Natural killer cell (primary cell): ENCODE measurements at regions not wholly inside any gene's neighbourhood (a gene's known extent, or its start where the extent isn't known, plus 50 kb on each side); places are given as distances from the start of the nearest gene placed in this dataset.
A peak's percentile ranks its signal among the peaks of the same experiment; 100 is the strongest.

Experiments used
- ATAC-seq, 3 donors: fragments of 150-1000 bp in 2 of 3; fragments of 200-7000 bp in 1 of 3; cut with Tn5 transposase; 1 replicate in 1 of 3; 2 replicates in 2 of 3; pipeline ENCODE4 v1.10.0; 2021; ENCODE audit warnings: mild to moderate bottlenecking in 2 of 3, moderate library complexity in 2 of 3
- DNase-seq, 2 donors: peaks; one replicate each; pipeline versions ENCODE4 v3.0.0 to v3.0.0-alpha.2; 2013 to 2021; ENCODE audit warnings: mixed read lengths in 1 of 2
- H3K27ac ChIP-seq: one replicate; pipeline ENCODE4 v1.5.1; 2013; ENCODE audit warnings: mild to moderate bottlenecking, low read length
- H3K27me3 ChIP-seq: one replicate; pipeline ENCODE4 v1.6.1; 2013; ENCODE audit warnings: low read length; ENCODE audit not compliant: control insufficient read depth, insufficient read depth
- H3K36me3 ChIP-seq: one replicate; pipeline ENCODE4 v1.6.1; 2013; ENCODE audit warnings: low read length; ENCODE audit not compliant: control insufficient read depth, insufficient read depth
- H3K4me1 ChIP-seq: one replicate; pipeline ENCODE4 v1.6.1; 2013; ENCODE audit warnings: low read length; ENCODE audit not compliant: control insufficient read depth, insufficient read depth
- H3K4me3 ChIP-seq: one replicate; pipeline ENCODE4 v1.5.1; 2013; ENCODE audit warnings: low read length
- H3K9me3 ChIP-seq: one replicate; pipeline ENCODE4 v1.6.1; 2013; ENCODE audit warnings: low read length; ENCODE audit not compliant: control insufficient read depth, insufficient read depth
- H3K27ac Mint-ChIP-seq, 2 donors: one replicate each; pipeline ENCODE4 v1.8.0; 2022; ENCODE audit warnings: mild to moderate bottlenecking in 2 of 2, mixed read lengths in 2 of 2, moderate library complexity in 1 of 2
- H3K27me3 Mint-ChIP-seq, 2 donors: one replicate each; pipeline ENCODE4 v1.8.0; 2022; ENCODE audit warnings: low read depth in 2 of 2, mixed read lengths in 2 of 2
- H3K36me3 Mint-ChIP-seq: one replicate; pipeline ENCODE4 v1.8.0; 2022; ENCODE audit warnings: mixed read lengths
- H3K4me1 Mint-ChIP-seq, 2 donors: one replicate each; pipeline ENCODE4 v1.8.0; 2022; ENCODE audit warnings: mixed read lengths in 2 of 2
- H3K4me3 Mint-ChIP-seq: one replicate; pipeline ENCODE4 v1.8.0; 2022; ENCODE audit warnings: mild to moderate bottlenecking, moderate library complexity, mixed read lengths
- H3K9me3 Mint-ChIP-seq, 2 donors: one replicate each; pipeline ENCODE4 v1.8.0; 2022; ENCODE audit warnings: mixed read lengths in 2 of 2
- WGBS: methylation state at CpG from one replicate; pipeline ENCODE4 v1.1.7; 2013; ENCODE audit warnings: missing lambda C conversion rate; ENCODE audit not compliant: insufficient coverage; 5-methylcytosine and 5-hydroxymethylcytosine counted together
- intact Hi-C: fragments of 100-400 bp; cut with micrococcal nuclease; formaldehyde crosslinking; loops from one replicate; pipeline ENCODE4 v1.14.2; 2022
- TF ChIP-seq, protein P1 (sequence below): fragments of 200-600 bp; IDR thresholded peaks from one replicate; pipeline ENCODE4 v1.8.0; 2022; ENCODE audit warnings: antibody characterized with exemption

DNA sequence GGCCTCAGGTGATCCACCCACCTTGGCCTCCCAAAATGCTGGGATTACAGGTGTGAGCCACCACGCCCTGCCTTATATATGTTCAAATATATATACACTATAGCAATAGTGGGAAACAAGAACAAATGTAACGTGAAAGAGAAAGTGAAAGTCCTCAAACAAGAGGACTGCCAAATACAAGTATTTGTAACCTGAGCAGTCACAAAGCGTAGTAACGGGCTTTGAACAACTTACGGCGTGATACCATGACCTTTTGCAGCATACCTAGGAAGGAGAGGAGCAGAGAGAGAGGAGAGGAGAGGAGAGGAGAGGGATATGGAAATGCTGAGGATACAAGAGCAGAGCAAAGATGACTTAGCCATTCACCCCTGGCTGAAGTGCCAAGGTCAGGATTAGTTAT lies 113.8 kb upstream of the RGPD4 start:
- Histone ChIP-seq H3K27me3 (no peaks in the 10 kb centered on the region), H3K4me1 (no peaks in the 10 kb centered on the region), H3K9me3 (no peaks in the 10 kb centered on the region), H3K4me3 (no peak overlapping the region), H3K36me3 (no peaks in the 10 kb centered on the region), H3K27ac (no peak overlapping the region)
- intact Hi-C loops: no loop called here
- whole genome bisulfite sequencing: 34% methylated on average over 5 of the region's 6 CpGs
- Mint-ChIP-seq H3K9me3 (no peaks in the 10 kb centered on the region), H3K27ac (peak overlapping the region in 1 of 2 donors; percentile 81), H3K4me3 (peak overlapping the region; percentile 73), H3K27me3 (no peaks in the 10 kb centered on the region), H3K36me3 (no peaks in the 10 kb centered on the region), H3K4me1 (peaks cover 0 to 5% of the 10 kb centered on the region in 2 donors)
- TF ChIP-seq, protein P1, sequence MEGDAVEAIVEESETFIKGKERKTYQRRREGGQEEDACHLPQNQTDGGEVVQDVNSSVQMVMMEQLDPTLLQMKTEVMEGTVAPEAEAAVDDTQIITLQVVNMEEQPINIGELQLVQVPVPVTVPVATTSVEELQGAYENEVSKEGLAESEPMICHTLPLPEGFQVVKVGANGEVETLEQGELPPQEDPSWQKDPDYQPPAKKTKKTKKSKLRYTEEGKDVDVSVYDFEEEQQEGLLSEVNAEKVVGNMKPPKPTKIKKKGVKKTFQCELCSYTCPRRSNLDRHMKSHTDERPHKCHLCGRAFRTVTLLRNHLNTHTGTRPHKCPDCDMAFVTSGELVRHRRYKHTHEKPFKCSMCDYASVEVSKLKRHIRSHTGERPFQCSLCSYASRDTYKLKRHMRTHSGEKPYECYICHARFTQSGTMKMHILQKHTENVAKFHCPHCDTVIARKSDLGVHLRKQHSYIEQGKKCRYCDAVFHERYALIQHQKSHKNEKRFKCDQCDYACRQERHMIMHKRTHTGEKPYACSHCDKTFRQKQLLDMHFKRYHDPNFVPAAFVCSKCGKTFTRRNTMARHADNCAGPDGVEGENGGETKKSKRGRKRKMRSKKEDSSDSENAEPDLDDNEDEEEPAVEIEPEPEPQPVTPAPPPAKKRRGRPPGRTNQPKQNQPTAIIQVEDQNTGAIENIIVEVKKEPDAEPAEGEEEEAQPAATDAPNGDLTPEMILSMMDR: no peak
- no peak for DNase-seq
- ATAC-seq: peak; percentile 54 to 79 (median 70)

DNA sequence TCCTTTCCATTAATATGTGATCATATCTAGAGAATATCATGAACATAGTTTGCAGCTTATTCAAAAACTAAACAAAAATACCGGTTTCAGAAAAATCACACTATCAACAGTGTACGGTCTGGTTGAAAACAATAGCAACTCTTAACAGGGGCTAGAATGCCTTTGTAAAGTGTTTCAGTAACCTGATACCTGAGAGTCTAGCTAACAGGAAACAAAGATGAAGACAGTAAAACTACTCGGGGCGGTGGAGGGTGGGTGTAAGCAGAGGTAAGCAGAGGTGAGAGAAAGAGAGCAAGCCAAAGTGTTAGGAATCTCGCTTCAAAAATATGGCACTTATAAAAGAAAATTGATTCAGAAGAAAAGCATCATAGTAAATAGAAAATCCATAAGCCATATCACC lies 109.0 kb upstream of the RGPD4 start:
- Mint-ChIP-seq H3K27ac (no peak overlapping the region), H3K4me1 (peaks cover 0 to 5% of the 10 kb centered on the region in 2 donors), H3K9me3 (no peaks in the 10 kb centered on the region), H3K36me3 (no peaks in the 10 kb centered on the region), H3K4me3 (no peak overlapping the region), H3K27me3 (peaks cover 5 to 18% of the 10 kb centered on the region in 2 donors)
- no peak overlapping the region for H3K27ac ChIP-seq
- intact Hi-C loops: no loop called here
- TF ChIP-seq, protein P1: no peak
- H3K9me3 ChIP-seq: no peaks in the 10 kb centered on the region
- no peak for ATAC-seq
- H3K36me3 ChIP-seq: no peaks in the 10 kb centered on the region
- H3K4me3 ChIP-seq: no peak overlapping the region
- H3K27me3 ChIP-seq: no peaks in the 10 kb centered on the region
- no peak for DNase-seq
- whole genome bisulfite sequencing: 77% methylated on average over 5 of the region's 5 CpGs
- no peaks in the 10 kb centered on the region for H3K4me1 ChIP-seq

DNA sequence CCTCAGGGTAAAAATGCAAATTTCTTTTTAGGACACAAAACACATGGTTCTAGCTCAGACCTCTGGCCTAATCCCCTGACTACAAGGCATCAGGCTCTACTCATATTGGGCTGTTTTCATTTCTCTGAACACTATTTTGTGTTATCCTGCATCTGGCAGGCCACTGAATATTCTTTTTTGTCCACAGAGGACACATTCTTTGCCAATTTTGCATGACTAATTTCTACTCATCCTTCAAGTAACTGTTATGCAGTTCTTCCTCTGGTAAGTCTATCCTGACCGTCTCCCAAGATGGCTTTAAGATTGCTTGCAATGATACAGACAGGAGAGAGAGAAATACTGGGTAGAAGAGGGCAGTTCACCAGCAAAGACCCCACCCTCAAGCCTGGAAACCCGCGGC lies 107.6 kb upstream of the RGPD4 start:
- no peak overlapping the region for H3K27ac Mint-ChIP-seq
- H3K27me3 Mint-ChIP-seq: peaks cover 5 to 21% of the 10 kb centered on the region in 2 donors
- Histone ChIP-seq H3K9me3 (no peaks in the 10 kb centered on the region), H3K36me3 (no peaks in the 10 kb centered on the region), H3K27me3 (no peaks in the 10 kb centered on the region), H3K27ac (no peak overlapping the region), H3K4me3 (no peak overlapping the region), H3K4me1 (no peaks in the 10 kb centered on the region)
- H3K36me3 Mint-ChIP-seq: no peaks in the 10 kb centered on the region
- TF ChIP-seq, protein P1: no peak
- no peaks in the 10 kb centered on the region for H3K4me1 Mint-ChIP-seq
- no peak overlapping the region for H3K4me3 Mint-ChIP-seq
- intact Hi-C loops: no loop called here
- H3K9me3 Mint-ChIP-seq: no peaks in the 10 kb centered on the region
- ATAC-seq: no peak
- DNase-seq: no peak
- 89% methylated on average over 3 of the region's 3 CpGs for WGBS

DNA sequence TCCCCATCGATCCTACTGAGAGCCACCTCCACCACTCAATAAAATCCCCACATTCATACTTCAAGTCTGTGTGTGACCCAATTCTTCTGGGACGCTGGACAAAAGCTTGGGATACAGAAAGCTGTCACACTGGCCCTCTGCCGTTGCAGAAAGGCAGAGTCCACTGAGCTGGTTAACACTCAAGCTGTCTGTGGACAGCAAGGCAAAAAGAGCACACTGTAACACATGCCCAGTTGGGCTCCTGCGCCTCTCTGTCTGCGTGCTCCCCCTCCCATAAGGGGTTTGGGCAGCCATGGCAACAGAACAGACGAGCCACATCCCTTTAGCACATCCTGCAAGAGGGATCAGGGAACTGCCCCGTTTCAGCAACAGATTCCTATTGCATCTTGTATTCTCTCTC lies 106.9 kb upstream of the RGPD4 start:
- intact Hi-C loops: no loop called here
- H3K36me3 Mint-ChIP-seq: no peaks in the 10 kb centered on the region
- Histone ChIP-seq H3K9me3 (no peaks in the 10 kb centered on the region), H3K27me3 (no peaks in the 10 kb centered on the region), H3K4me3 (no peak overlapping the region), H3K27ac (no peak overlapping the region), H3K4me1 (no peaks in the 10 kb centered on the region), H3K36me3 (no peaks in the 10 kb centered on the region)
- no peak overlapping the region for H3K4me3 Mint-ChIP-seq
- no peaks in the 10 kb centered on the region for H3K4me1 Mint-ChIP-seq
- H3K9me3 Mint-ChIP-seq: no peaks in the 10 kb centered on the region
- TF ChIP-seq, protein P1: no peak
- DNase-seq (no peak), ATAC-seq (no peak)
- H3K27me3 Mint-ChIP-seq: peaks cover 5 to 21% of the 10 kb centered on the region in 2 donors
- no peak overlapping the region for H3K27ac Mint-ChIP-seq
- 77% methylated on average over 7 of the region's 7 CpGs for WGBS
